Activated CD8-positive, alpha-beta memory T cell treated with anti-CD3 and anti-CD28 coated beads for 36 hours (primary cell): ENCODE measurements at regions not wholly inside any gene's neighbourhood (a gene's known extent, or its start where the extent isn't known, plus 50 kb on each side); places are given as distances from the start of the nearest gene placed in this dataset.

Experiments used
- CTCF ChIA-PET: fragments of 350-600 bp; sonication (Branson Sonifier 250); formaldehyde crosslinking; loops from one replicate; lab custom pipeline; 2021; ENCODE audit warnings: antibody characterized with exemption; lab: Charles Lee
- POLR2A ChIA-PET: fragments of 350-600 bp; sonication (Branson Sonifier 250); formaldehyde crosslinking; loops from one replicate; lab custom pipeline; 2021; ENCODE audit warnings: antibody characterized with exemption; lab: Charles Lee

- POLR2A ChIA-PET = no interaction called here
- CTCF ChIA-PET = no interaction called here
Observed at GRCh38 chr2:226135861-226136548, 663.6 kb downstream of the IRS1 start.

DNA sequence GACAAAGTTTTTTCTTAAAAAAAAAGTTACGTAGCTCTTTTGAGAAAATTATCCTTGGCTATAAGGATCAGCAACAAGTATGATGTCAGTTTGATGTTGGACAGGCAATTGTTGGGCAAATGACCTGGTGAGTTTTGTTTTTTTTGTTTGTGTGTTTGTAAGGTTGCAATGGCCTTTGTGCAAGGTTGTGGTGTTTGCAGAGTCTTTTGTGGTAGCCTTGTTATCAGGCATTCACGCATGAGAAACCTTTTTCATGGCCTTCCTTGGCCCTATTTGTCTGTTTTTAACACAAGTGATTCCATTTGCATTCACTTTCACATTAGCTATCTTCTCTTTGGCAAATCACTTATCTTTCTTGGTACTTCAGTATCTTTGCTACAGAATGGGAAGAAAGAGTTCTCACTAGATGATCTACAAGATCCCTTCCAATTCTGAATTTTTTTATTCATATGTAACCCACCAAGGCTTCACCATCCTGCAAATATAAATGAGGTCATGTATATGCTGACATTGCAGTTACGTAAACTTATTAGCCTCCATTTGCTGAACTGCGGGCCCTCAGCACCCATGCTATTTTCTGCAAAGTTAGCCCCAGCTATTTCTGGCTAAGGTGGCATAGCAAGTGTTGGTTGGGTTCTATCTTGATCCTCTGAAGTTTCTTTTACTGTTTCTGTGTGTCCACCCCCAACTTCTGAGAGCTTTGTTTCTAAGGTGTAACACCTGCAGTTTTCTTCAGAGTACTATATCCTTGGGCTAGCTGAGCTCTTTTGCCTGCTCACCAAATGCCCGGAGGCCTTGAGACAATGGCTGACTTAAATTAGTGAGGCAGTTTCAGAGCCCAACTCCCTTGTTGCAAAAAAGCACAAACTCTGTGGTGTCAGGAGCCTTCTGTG lies 667.1 kb downstream of the IRS1 start:
- CTCF ChIA-PET = no interaction called here
- POLR2A ChIA-PET = no interaction called here

- POLR2A ChIA-PET = no interaction called here
- CTCF ChIA-PET = no interaction called here
Observed at GRCh38 chr2:226131299-226131784, 668.3 kb downstream of the IRS1 start.

DNA sequence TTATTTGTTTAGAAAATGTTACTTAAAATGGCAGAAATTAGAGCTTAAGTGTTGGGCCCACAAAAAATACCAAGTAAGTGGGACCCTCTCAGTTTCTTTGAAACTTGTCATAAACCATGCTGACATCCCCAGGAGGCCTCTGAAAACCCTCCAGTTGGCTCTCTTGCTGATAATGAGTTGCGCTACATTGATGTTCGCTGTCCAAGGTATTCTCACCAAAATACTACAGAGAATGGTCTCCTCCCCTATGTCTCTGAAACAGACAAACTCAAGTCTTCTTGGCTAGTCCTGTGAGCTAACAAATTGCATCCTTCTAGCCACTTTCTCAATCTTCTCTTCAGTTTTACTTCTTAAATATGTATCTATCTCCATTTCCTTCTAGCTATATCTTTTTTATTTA lies 669.4 kb downstream of the IRS1 start:
- POLR2A ChIA-PET = no interaction called here
- CTCF ChIA-PET = no interaction called here

DNA sequence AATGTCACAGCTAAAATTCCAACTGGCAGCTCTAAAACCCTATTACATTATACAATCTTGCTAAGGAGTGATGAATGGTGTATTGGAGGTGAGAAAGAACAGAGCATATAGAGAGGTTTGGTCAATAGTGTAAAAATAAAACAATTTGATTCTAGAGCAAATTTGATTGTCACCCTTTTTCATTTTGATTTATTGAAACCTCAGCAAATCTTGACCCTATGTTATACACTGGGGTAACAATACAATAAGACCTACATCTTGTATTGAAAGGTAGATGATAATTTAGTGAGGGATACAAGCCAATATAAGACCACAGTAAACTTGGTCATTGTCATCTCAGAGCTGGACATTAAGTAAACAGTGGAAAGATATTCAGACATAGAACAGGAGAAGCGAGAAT lies 671.9 kb downstream of the IRS1 start:
- CTCF ChIA-PET = no interaction called here
- POLR2A ChIA-PET = no interaction called here

GRCh38 chr2:226126104-226126503 lies 673.5 kb downstream of the IRS1 start:
- POLR2A ChIA-PET = no interaction called here
- CTCF ChIA-PET = no interaction called here

DNA sequence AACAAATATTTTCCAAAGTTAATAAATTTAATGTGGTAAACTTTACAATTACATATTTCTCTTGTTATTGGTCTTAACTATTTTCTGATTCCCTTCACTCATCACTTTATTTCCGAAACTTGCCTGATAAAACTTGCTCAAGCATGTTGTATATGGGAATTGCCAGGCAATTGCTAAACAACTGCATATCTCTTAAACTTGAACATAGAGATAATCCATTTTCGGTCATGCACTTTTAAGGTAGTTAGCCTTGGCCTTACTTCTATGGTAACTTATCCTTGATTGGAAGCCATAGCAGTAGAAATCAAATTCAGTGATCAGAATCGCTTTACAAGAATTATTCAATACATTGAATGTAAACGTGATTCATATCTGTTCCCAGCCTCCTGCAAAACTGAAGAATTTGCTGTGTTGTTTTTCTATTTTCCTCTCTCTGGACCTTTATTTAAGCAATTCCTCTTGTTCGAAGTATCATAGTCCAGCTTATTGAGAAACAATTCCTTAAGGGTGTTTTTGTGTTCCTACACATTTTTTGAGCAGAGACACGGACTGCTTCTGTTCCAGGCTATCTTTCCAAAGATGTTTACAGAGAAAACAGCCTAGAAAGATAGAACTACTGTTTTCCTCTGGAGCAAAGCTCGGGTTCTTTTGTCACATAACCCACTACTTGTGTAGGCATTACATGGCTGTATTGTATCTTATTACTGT lies 674.3 kb downstream of the IRS1 start:
- CTCF ChIA-PET = no interaction called here
- POLR2A ChIA-PET = no interaction called here

- ChIA-PET POLR2A (no interaction called here), CTCF (no interaction called here)
Observed at GRCh38 chr2:226124548-226125011, 675.0 kb downstream of the IRS1 start.

- CTCF ChIA-PET = no interaction called here
- POLR2A ChIA-PET = no interaction called here
Observed at GRCh38 chr2:226123300-226123699, 676.3 kb downstream of the IRS1 start.

DNA sequence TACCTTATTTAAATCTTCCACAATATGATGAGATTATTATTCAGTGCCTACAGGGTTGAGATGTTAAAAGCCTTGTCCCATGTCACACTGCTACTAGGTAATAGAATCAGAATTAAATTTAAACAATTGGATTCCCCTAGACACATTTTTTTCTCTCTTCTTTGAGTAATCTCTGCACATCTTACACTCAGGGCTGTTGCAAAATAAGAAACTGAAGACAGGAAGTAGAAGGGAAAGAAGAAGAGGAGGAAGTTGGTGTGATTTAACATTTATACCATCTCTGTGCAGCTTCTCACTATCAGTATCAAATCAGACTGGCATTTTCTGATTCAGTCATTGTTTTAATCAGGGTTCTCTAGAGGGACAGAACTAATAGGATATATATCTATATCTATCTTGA lies 677.6 kb downstream of the IRS1 start:
- POLR2A ChIA-PET = no interaction called here
- CTCF ChIA-PET = no interaction called here

- POLR2A ChIA-PET = no interaction called here
- CTCF ChIA-PET = no interaction called here
Observed at GRCh38 chr2:226121046-226121738, 678.4 kb downstream of the IRS1 start.

- ChIA-PET POLR2A (no interaction called here), CTCF (no interaction called here)
Observed at GRCh38 chr2:226118471-226119429, 680.9 kb downstream of the IRS1 start.

- ChIA-PET CTCF (no interaction called here), POLR2A (no interaction called here)
Observed at GRCh38 chr2:226117510-226118065, 682.0 kb downstream of the IRS1 start.

GRCh38 chr2:226116346-226116745 lies 683.3 kb downstream of the IRS1 start:
- POLR2A ChIA-PET = no interaction called here
- CTCF ChIA-PET = no interaction called here

DNA sequence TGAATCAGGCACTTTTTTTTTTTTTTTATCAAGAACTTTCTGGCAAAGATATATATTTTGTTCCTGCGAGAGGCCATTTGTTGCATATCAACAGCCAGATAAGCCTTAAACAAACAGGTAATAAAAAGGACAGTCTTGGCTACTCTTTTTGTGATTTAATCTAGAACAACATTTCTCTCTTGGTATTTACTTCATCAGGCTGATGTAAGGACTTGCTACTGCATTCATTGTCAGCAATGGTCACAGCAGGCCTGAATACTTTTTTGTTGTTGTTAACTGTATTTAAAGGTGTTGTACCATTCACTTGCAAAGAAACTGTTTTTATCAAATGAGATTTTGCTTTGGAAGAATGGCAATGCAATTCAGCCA lies 683.8 kb downstream of the IRS1 start:
- POLR2A ChIA-PET = no interaction called here
- CTCF ChIA-PET = no interaction called here

- POLR2A ChIA-PET = no interaction called here
- CTCF ChIA-PET = interaction anchor here (0.6 kb wide), 1 partner anchor 26 kb away, joined by 3 read pairs; no protein-coding TSS in a partner anchor
Observed at GRCh38 chr2:226115102-226115831, 684.4 kb downstream of the IRS1 start.

DNA sequence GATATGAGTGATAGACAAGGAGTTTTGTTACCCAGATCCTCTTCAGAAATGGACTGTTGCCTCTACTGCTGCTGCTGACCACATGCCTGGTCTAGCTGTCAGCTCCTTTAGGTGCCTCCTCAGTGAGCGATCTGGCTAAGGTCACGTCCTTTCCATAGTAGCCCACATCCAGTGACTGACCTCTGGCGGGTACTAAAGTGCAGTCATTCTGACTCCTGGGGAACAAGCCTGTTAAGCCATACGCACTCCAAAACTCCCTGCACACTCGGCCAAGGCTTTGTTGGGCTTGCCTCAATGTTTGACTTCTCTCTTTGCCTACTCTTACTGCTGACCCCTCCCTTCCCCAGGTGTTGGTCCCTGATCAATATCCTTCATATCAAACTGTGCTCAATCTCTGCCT lies 685.2 kb downstream of the IRS1 start:
- POLR2A ChIA-PET = no interaction called here

More for the DNA sequence above, 685.2 kb downstream of the IRS1 start:
- CTCF ChIA-PET = interaction anchor here (0.6 kb wide), 1 partner anchor 27 kb away, joined by 3 read pairs; no protein-coding TSS in a partner anchor
